GM12878 (cell line): ENCODE measurements at regions not wholly inside any gene's neighbourhood (a gene's known extent, or its start where the extent isn't known, plus 50 kb on each side); places are given as distances from the start of the nearest gene placed in this dataset.

ENCODE experiments used
- ATAC-seq: fragments of 200-7000 bp; cut with Tn5 transposase; 3 replicates; pipeline ENCODE4 v1.9.1; 2020; ENCODE audit warnings: mild to moderate bottlenecking, moderate library complexity
- BruUV-seq: library from RNA; stranded (reverse); fragments of 400-500 nt; replicated peaks from 2 replicates; lab custom pipeline; 2021; lab: Mats Ljungman, UMichigan
- CTCF ChIA-PET: fragments of 300-600 bp; sonication (Branson Sonifier 250); formaldehyde crosslinking; extraction: SDS; loops from one replicate; lab custom pipeline; 2021; ENCODE audit warnings: inconsistent platforms; lab: Yijun Ruan, JAX
- POLR2A ChIA-PET: fragments of 350-600 bp; formaldehyde crosslinking; extraction: SDS; loops from one replicate; lab custom pipeline; 2021; ENCODE audit warnings: inconsistent platforms; lab: Charles Lee
- RAD21 ChIA-PET: fragments of 300-600 bp; sonication (Branson Sonifier 250); formaldehyde crosslinking; loops from one replicate; lab custom pipeline; 2023; ENCODE audit warnings: antibody characterized with exemption; ENCODE audit not compliant: unreplicated experiment; lab: Charles Lee
- SMC1A ChIA-PET: fragments of 300-600 bp; sonication (Branson Sonifier 250); formaldehyde crosslinking; loops from one replicate; lab custom pipeline; 2023; ENCODE audit not compliant: unreplicated experiment, uncharacterized antibody; lab: Charles Lee
- DNase-seq: peaks from one replicate; pipeline ENCODE4 v3.0.0-alpha.2; 2011; ENCODE audit warnings: low read depth, low spot score
- FAIRE-seq: peaks from 3 replicates; lab custom pipeline; 2011; peaks lifted over from hg19 to GRCh38; lab: Jason Lieb, UNC
- H2AFZ ChIP-seq: 2 replicates; pipeline ENCODE4 v1.6.0; 2011; ENCODE audit warnings: low read depth, low read length, control low read depth; ENCODE audit not compliant: control insufficient read depth
- H3K27ac ChIP-seq: 2 replicates; pipeline ENCODE4 v1.5.1; 2011; ENCODE audit warnings: control low read depth; ENCODE audit not compliant: control insufficient read depth, insufficient read depth
- H3K27me3 ChIP-seq, 2 experiments: replicated peaks in 1 of 2; 2 replicates each; pipeline versions ENCODE4 v1.6.0 to v1.6.1; 2011; ENCODE audit warnings: low read length in 1 of 2; ENCODE audit not compliant: control insufficient read depth in 2 of 2, insufficient read depth in 2 of 2
- H3K36me3 ChIP-seq, 2 experiments: 2 replicates each; pipeline ENCODE4 v1.5.1; 2011; ENCODE audit warnings: low read length in 1 of 2; ENCODE audit not compliant: control insufficient read depth in 2 of 2, insufficient read depth in 2 of 2
- H3K4me1 ChIP-seq: 2 replicates; pipeline ENCODE4 v1.6.1; 2011; ENCODE audit warnings: mild to moderate bottlenecking, low read length, moderate library complexity, mixed read lengths; ENCODE audit not compliant: control insufficient read depth, insufficient read depth
- H3K4me2 ChIP-seq: 2 replicates; pipeline ENCODE4 v1.6.0; 2011; ENCODE audit warnings: control low read depth; ENCODE audit not compliant: control insufficient read depth, insufficient read depth
- H3K4me3 ChIP-seq: fragments of 200-600 bp; sonication (generic); 2 replicates; pipeline ENCODE4 v1.5.1; 2016
- H3K79me2 ChIP-seq: 2 replicates; pipeline ENCODE4 v1.6.0; 2011; ENCODE audit warnings: low read length; ENCODE audit not compliant: control insufficient read depth, insufficient read depth
- H3K9ac ChIP-seq: 2 replicates; pipeline ENCODE4 v1.8.0; 2011; ENCODE audit warnings: low read length, control low read depth, mixed read lengths; ENCODE audit not compliant: control insufficient read depth, insufficient read depth
- H3K9me3 ChIP-seq: replicated peaks from 3 replicates; pipeline ENCODE4 v1.5.1; 2011; ENCODE audit warnings: mild to moderate bottlenecking, low read length; ENCODE audit not compliant: control insufficient read depth, insufficient read depth
- H4K20me1 ChIP-seq: 2 replicates; pipeline ENCODE4 v1.6.0; 2011; ENCODE audit not compliant: control insufficient read depth, insufficient read depth
- CBX3 ChIP-seq: fragments of 200-600 bp; sonication (generic); IDR thresholded peaks from 2 replicates; pipeline ENCODE4 v1.6.1; 2016; ENCODE audit warnings: low read depth, borderline replicate concordance
- EP300 ChIP-seq, 2 experiments: fragments of 150-350 bp in 1 of 2; IDR thresholded peaks; 2 replicates each; pipeline ENCODE4 v1.6.1; 2011 to 2012; ENCODE audit warnings: low read depth in 2 of 2, low read length in 2 of 2, borderline replicate concordance in 1 of 2, improper control_type of control experiment in 1 of 2, inconsistent platforms in 1 of 2; ENCODE audit not compliant: control insufficient read depth in 1 of 2
- EZH2 ChIP-seq: IDR thresholded peaks from 2 replicates; pipeline ENCODE4 v1.6.1; 2012; ENCODE audit warnings: low read depth, mild to moderate bottlenecking, control low read depth, inconsistent platforms, low read length, borderline replicate concordance; ENCODE audit not compliant: control insufficient read depth
- HDAC2 ChIP-seq: fragments of 200-600 bp; sonication (generic); IDR thresholded peaks from 2 replicates; pipeline ENCODE4 v1.6.1; 2017
- JUNB ChIP-seq: IDR thresholded peaks from 2 replicates; pipeline ENCODE4 v1.6.1; 2016; ENCODE audit warnings: antibody characterized with exemption, mild to moderate bottlenecking
- LARP7 ChIP-seq: fragments of 450-650 bp; IDR thresholded peaks from 2 replicates; pipeline ENCODE4 v1.6.1; 2017; ENCODE audit warnings: mild to moderate bottlenecking
- MTA2 ChIP-seq: fragments of 450-650 bp; IDR thresholded peaks from 2 replicates; pipeline ENCODE4 v1.6.1; 2016; ENCODE audit warnings: low read depth, mild to moderate bottlenecking, moderate library complexity
- NFYA ChIP-seq: IDR thresholded peaks from 2 replicates; pipeline ENCODE4 v1.6.1; 2011; ENCODE audit warnings: low read depth, mild to moderate bottlenecking, low read length, improper control_type of control experiment, borderline replicate concordance
- PML ChIP-seq: IDR thresholded peaks from 2 replicates; pipeline ENCODE4 v1.6.1; 2012; ENCODE audit warnings: low read length, inconsistent platforms
- RAD51 ChIP-seq: fragments of 450-650 bp; IDR thresholded peaks from 2 replicates; pipeline ENCODE4 v1.6.1; 2016; ENCODE audit warnings: moderate library complexity, mild to moderate bottlenecking, inconsistent platforms
- RB1 ChIP-seq: fragments of 450-650 bp; formaldehyde crosslinking; IDR thresholded peaks from 2 replicates; pipeline ENCODE4 v1.6.1; 2017; ENCODE audit warnings: mild to moderate bottlenecking, borderline replicate concordance
- RCOR1 ChIP-seq: conservative IDR thresholded peaks from 2 replicates; pipeline ENCODE4 v1.6.1; 2012; ENCODE audit warnings: low read depth, low read length, improper control_type of control experiment
- SMARCA5 ChIP-seq: fragments of 450-650 bp; IDR thresholded peaks from 2 replicates; pipeline ENCODE4 v1.6.1; 2017; ENCODE audit warnings: mild to moderate bottlenecking
- SMC3 ChIP-seq: IDR thresholded peaks from 2 replicates; pipeline ENCODE4 v1.6.1; 2011; ENCODE audit warnings: low read length, improper control_type of control experiment, borderline replicate concordance
- TCF7 ChIP-seq: IDR thresholded peaks from 2 replicates; pipeline ENCODE4 v1.6.1; 2014; ENCODE audit warnings: antibody characterized with exemption, borderline replicate concordance
- YBX1 ChIP-seq: fragments of 450-650 bp; IDR thresholded peaks from 2 replicates; pipeline ENCODE4 v1.6.1; 2016; ENCODE audit warnings: antibody characterized with exemption
- ZNF207 ChIP-seq: fragments of 450-650 bp; IDR thresholded peaks from 2 replicates; pipeline ENCODE4 v1.6.1; 2014; ENCODE audit warnings: antibody characterized with exemption, mild to moderate bottlenecking, borderline replicate concordance
- WGBS: methylation state at CpG from one replicate; pipeline ENCODE4 v1.1.6; 2016; ENCODE audit warnings: low lambda C conversion rate; ENCODE audit not compliant: insufficient replicate concordance, insufficient coverage; ENCODE audit errors: missing lambda C conversion rate; 5-methylcytosine and 5-hydroxymethylcytosine counted together
- in situ Hi-C: fragments of 300-500 bp; cut with MboI; formaldehyde crosslinking; loops from 9 replicates; pipeline ENCODE4 v1.14.3; 2018; ENCODE audit warnings: mixed read lengths
- intact Hi-C: fragments of 100-400 bp; cut with micrococcal nuclease; formaldehyde crosslinking; loops from one replicate; pipeline ENCODE4 v1.14.2; 2022; ENCODE audit not compliant: unreplicated experiment
- TF ChIP-seq, protein P1 (sequence below): IDR thresholded peaks from 2 replicates; pipeline ENCODE4 v1.6.1; 2012; ENCODE audit warnings: low read depth, low read length, improper control_type of control experiment
- TF ChIP-seq, protein P2 (sequence below): fragments of 450-650 bp; IDR thresholded peaks from 2 replicates; pipeline ENCODE4 v1.6.1; 2017; ENCODE audit warnings: borderline replicate concordance

DNA sequence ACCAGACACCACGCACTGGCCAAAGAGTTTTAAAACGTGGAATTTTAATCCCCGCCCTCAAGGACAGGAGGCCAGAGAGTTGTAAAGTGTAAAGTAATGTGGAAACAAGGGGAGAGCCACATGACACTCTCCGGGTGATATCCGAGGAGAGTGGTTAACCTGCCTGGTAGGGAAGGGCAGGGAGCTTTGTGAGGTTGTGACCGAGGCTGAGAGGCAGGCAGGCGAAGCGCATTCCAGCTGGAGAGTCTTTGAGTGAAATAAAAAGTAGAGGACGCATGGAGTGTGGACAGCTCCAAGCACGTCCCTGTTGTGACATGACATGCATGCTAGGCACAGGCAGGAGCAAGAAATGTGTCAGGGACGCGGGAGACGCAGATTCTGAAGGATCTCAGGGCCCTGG is 539.5 kb downstream of the RNF144A start:
- Histone ChIP-seq H3K79me2 (no peaks in the 10 kb centered on the region), H2AFZ (no peak overlapping the region), H3K4me3 (no peak overlapping the region), H3K9ac (no peak overlapping the region), H3K27me3 (no peaks in the 10 kb centered on the region), H3K9me3 (no peaks in the 10 kb centered on the region), H3K36me3 (no peaks in the 10 kb centered on the region), H4K20me1 (no peaks in the 10 kb centered on the region), H3K4me2 (no peak overlapping the region), H3K4me1 (no peaks in the 10 kb centered on the region), H3K27ac (no peak overlapping the region)
- TF ChIP-seq RB1 = no peak
- ChIA-PET CTCF (interaction anchor here (0.7 to 1.2 kb wide), 2 partner anchors 9 to 215 kb away, joined by 3 to 4 read pairs; no protein-coding TSS in a partner anchor), POLR2A (no interaction called here), RAD21 (no interaction called here), SMC1A (interaction anchor here (1.0 to 1.6 kb wide), 3 partner anchors 10 to 52 kb away, joined by 3 to 7 read pairs (median 3); no protein-coding TSS in a partner anchor)
- ATAC-seq (no peak), FAIRE-seq (no peak), DNase-seq (no peak)
- intact Hi-C loops = loop anchor here (5.0 kb wide), 1 partner anchor 964 kb away; no protein-coding TSS in a partner anchor
- 43% methylated on average over 13 of the region's 13 CpGs for WGBS
- in situ Hi-C loops = no loop called here
- no TSS peak for BruUV-seq

DNA sequence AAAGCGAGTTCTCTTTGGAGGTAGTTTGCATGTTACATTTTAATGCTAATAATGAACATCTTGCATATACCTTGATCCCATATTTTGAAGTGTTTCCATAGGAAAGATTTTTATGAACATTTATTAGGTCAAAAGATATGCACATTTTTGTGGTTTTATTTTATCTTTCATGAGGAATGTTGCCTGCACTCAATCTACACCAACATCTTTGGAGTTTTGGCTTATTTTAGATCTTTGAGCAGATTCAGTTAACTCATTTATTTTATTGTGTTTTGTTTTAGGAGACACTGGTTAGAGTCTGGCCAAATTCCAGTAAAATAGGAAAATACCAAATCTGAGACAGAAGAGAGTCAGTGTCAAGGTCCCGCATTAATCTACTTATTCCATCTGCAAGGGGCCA is 540.9 kb downstream of the RNF144A start:
- no peak for TF ChIP-seq CBX3
- no peak for TF ChIP-seq LARP7
- TF ChIP-seq SMARCA5 = no peak
- no peak for TF ChIP-seq NFYA
- TF ChIP-seq SMC3 = no peak
- TF ChIP-seq JUNB = no peak
- no peak for TF ChIP-seq RAD51
- no peak for TF ChIP-seq PML
- no peak for TF ChIP-seq ZNF207
- TF ChIP-seq TCF7 = no peak
- TF ChIP-seq, protein P1, sequence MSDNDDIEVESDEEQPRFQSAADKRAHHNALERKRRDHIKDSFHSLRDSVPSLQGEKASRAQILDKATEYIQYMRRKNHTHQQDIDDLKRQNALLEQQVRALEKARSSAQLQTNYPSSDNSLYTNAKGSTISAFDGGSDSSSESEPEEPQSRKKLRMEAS = no peak
- TF ChIP-seq, protein P2, sequence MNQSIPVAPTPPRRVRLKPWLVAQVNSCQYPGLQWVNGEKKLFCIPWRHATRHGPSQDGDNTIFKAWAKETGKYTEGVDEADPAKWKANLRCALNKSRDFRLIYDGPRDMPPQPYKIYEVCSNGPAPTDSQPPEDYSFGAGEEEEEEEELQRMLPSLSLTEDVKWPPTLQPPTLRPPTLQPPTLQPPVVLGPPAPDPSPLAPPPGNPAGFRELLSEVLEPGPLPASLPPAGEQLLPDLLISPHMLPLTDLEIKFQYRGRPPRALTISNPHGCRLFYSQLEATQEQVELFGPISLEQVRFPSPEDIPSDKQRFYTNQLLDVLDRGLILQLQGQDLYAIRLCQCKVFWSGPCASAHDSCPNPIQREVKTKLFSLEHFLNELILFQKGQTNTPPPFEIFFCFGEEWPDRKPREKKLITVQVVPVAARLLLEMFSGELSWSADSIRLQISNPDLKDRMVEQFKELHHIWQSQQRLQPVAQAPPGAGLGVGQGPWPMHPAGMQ = no peak
- TF ChIP-seq YBX1 = no peak
- no peak for TF ChIP-seq EZH2
- no peak for TF ChIP-seq RCOR1
- no peak for TF ChIP-seq HDAC2
- no peak for TF ChIP-seq EP300 (IDR thresholded peaks at IDR 0.05; ENCODE audit: borderline replicate concordance in 1 of 2, control insufficient read depth in 1 of 2, low read depth in 2 of 2, low read length in 2 of 2)
- no peak for TF ChIP-seq MTA2
- no TSS peak for BruUV-seq
- POLR2A ChIA-PET = no interaction called here

More for the DNA sequence above, 540.9 kb downstream of the RNF144A start:
- Histone ChIP-seq H3K4me3 (no peak overlapping the region), H3K27ac (no peak overlapping the region), H3K4me1 (no peaks in the 10 kb centered on the region), H3K4me2 (no peak overlapping the region), H3K9ac (no peak overlapping the region), H3K27me3 (no peaks in the 10 kb centered on the region), H3K36me3 (no peaks in the 10 kb centered on the region), H2AFZ (no peak overlapping the region), H4K20me1 (no peaks in the 10 kb centered on the region), H3K79me2 (no peaks in the 10 kb centered on the region), H3K9me3 (no peaks in the 10 kb centered on the region)
- DNase-seq (no peak), ATAC-seq (no peak), FAIRE-seq (no peak)
- ChIA-PET RAD21 (no interaction called here), CTCF (interaction anchor here (0.6 to 1.5 kb wide), 2 partner anchors 9 to 31 kb away, joined by 3 to 4 read pairs; no protein-coding TSS in a partner anchor), SMC1A (no interaction called here)
- in situ Hi-C loops (no loop called here), intact Hi-C loops (loop anchor here (5.0 kb wide), 1 partner anchor 966 kb away; no protein-coding TSS in a partner anchor)
- 50% methylated on average over 2 of the region's 2 CpGs for WGBS
